ENCODE measurements at regions not wholly inside any gene's neighbourhood (a gene's known extent, or its start where the extent isn't known, plus 50 kb on each side); places are given as distances from the start of the nearest gene placed in this dataset.

DNA sequence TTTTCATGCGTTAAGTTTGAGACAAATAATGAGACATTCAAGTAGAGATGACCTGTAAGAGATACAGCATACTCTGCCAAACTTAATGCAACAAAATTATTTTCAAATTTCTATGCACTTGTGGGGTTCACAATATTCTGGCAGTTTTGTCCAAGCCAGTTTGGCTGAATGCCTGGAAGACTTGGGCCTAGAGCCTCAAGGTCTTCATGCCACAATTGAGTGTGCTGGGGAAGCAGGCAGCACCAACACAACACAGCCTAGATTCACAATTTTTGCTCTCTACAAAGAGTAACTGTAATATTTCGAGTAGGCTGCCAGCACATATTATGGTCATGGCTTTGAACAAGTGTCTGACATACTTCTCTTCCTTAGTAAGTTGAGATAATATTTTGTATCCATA, 461.4 kb upstream of the SPHKAP start:
- no peak for TF ChIP-seq POLR2AphosphoS5 (IDR thresholded peaks at IDR 0.05)
- no peak for TF ChIP-seq POLR2A (IDR thresholded peaks at IDR 0.05)
- TF ChIP-seq EP300 (IDR thresholded peaks at IDR 0.05), result no peak
- TF ChIP-seq, protein P1, sequence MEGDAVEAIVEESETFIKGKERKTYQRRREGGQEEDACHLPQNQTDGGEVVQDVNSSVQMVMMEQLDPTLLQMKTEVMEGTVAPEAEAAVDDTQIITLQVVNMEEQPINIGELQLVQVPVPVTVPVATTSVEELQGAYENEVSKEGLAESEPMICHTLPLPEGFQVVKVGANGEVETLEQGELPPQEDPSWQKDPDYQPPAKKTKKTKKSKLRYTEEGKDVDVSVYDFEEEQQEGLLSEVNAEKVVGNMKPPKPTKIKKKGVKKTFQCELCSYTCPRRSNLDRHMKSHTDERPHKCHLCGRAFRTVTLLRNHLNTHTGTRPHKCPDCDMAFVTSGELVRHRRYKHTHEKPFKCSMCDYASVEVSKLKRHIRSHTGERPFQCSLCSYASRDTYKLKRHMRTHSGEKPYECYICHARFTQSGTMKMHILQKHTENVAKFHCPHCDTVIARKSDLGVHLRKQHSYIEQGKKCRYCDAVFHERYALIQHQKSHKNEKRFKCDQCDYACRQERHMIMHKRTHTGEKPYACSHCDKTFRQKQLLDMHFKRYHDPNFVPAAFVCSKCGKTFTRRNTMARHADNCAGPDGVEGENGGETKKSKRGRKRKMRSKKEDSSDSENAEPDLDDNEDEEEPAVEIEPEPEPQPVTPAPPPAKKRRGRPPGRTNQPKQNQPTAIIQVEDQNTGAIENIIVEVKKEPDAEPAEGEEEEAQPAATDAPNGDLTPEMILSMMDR (IDR thresholded peaks at IDR 0.05), result no peak
- Histone ChIP-seq H3K27ac (no peak overlapping the region), H3K9me3 (no peaks in the 10 kb centered on the region), H3K36me3 (no peaks in the 10 kb centered on the region), H3K27me3 (no peaks in the 10 kb centered on the region), H3K4me1 (no peaks in the 10 kb centered on the region), H3K4me3 (no peak overlapping the region)
- 79 to 84% methylated on average over 2 of the region's 2 CpGs for WGBS, 2 donors
- DNase-seq, result no peak
- ATAC-seq (ENCODE audit: low FRiP score in 2 of 2), result no peak

DNA sequence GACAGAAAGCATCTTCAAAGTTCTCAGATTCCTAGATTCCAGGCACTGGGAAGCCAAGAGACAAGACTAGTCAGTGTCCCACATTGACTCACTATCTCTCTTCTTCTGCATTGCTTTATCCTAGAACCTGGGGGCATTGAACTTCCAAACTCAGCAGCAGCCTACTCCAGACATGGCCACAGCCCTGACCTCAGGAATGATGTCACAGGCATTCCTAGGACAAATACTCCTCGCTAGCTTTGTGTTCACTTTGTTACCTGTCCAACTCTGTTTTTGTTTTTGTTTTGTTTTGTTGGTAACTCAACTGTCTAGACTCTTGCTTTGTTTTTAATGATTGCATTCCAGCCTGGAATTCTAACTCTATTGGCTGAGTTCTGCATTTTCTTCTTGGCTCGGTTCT, 449.3 kb upstream of the SPHKAP start:
- Histone ChIP-seq H3K27ac (no peak overlapping the region), H3K9me3 (no peaks in the 10 kb centered on the region), H3K4me1 (no peaks in the 10 kb centered on the region), H3K36me3 (no peaks in the 10 kb centered on the region), H3K4me3 (no peak overlapping the region), H3K27me3 (no peaks in the 10 kb centered on the region)
- ATAC-seq (ENCODE audit: low FRiP score in 2 of 2) (no peak), DNase-seq (no peak)
- 65 to 71% methylated on average over 2 of the region's 2 CpGs for WGBS, 2 donors
- no peak for TF ChIP-seq POLR2A (IDR thresholded peaks at IDR 0.05)
- TF ChIP-seq POLR2AphosphoS5 (IDR thresholded peaks at IDR 0.05), result no peak
- TF ChIP-seq, protein P1 (IDR thresholded peaks at IDR 0.05), result no peak
- TF ChIP-seq EP300 (IDR thresholded peaks at IDR 0.05), result no peak

DNA sequence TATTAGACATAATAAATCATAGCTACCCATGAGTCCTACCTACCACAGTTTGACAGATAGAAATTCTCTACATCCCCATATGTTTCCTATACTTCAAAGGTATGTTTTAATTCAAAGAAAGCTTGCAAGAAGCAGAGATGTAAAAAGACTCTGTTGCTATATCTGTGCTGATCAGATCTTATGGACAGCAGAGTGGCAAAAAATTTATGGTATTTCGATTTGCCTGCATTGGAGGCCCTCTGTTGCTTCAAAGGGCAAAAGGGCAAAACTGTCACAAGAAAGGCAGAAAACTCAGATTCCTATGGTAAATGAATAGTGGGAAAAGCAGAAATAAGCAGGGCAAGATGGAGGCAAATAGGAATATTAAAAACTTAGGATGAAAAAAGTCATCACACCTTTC, 447.8 kb upstream of the SPHKAP start:
- no peaks in the 10 kb centered on the region for H3K36me3 ChIP-seq
- ATAC-seq (ENCODE audit: low FRiP score in 2 of 2) (no peak), DNase-seq (no peak)
- no peak for TF ChIP-seq POLR2A (IDR thresholded peaks at IDR 0.05)
- TF ChIP-seq POLR2AphosphoS5 (IDR thresholded peaks at IDR 0.05), result no peak
- TF ChIP-seq, protein P1 (IDR thresholded peaks at IDR 0.05), result no peak
- TF ChIP-seq EP300 (IDR thresholded peaks at IDR 0.05), result no peak
- no peak overlapping the region for H3K27ac ChIP-seq
- WGBS, 2 donors, result 70 to 73% methylated on average over 1 of the region's 1 CpG
- no peak overlapping the region for H3K4me3 ChIP-seq
- no peaks in the 10 kb centered on the region for H3K9me3 ChIP-seq
- H3K27me3 ChIP-seq, result no peaks in the 10 kb centered on the region
- H3K4me1 ChIP-seq, result no peaks in the 10 kb centered on the region

DNA sequence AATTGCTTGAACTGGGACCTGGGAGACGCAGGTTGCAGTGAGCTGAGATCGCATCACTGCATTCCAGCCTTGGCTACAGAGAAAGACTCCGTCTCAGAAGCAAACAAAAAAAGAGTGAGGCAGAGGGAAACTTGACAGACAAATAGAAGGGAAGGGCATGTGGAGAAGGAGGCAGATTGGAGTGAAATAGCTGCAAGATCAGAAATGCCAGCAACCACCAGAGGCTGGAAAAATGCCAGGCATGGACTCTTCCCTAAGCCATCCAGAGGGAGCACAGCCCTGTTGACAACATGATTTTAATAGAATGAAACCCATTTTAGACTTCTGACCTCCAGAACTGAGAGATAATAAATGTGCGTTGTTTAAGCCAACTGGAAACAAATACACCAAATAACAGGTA, 447.2 kb upstream of the SPHKAP start:
- H3K9me3 ChIP-seq, result no peaks in the 10 kb centered on the region
- no peak for TF ChIP-seq EP300 (IDR thresholded peaks at IDR 0.05)
- TF ChIP-seq POLR2A (IDR thresholded peaks at IDR 0.05), result no peak
- TF ChIP-seq, protein P1 (IDR thresholded peaks at IDR 0.05), result no peak
- TF ChIP-seq POLR2AphosphoS5 (IDR thresholded peaks at IDR 0.05), result no peak
- ATAC-seq (ENCODE audit: low FRiP score in 2 of 2) (no peak), DNase-seq (no peak)
- no peaks in the 10 kb centered on the region for H3K27me3 ChIP-seq
- H3K4me1 ChIP-seq, result no peaks in the 10 kb centered on the region
- no peaks in the 10 kb centered on the region for H3K36me3 ChIP-seq
- 87% methylated on average over 4 of the region's 4 CpGs for WGBS, 2 donors
- H3K4me3 ChIP-seq, result no peak overlapping the region
- H3K27ac ChIP-seq, result no peak overlapping the region

DNA sequence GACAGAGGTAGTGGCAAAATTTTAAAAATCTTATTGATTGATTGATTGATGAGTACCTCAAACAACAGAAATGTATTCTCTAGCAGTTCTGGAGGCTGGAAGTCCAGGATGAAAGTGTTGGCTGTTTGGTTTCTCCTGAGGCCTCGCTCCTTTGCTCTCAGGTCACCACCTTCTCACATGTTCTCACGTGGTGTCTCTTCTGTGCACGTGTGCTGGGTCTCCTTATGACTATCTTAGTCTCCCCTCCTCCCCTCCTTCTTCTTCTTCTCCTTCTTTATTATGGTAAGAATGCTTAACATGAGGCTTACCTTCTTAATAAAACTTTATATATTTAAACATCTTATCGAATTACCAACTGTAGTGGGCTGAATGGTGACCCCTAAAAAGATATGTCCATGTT, 446.0 kb upstream of the SPHKAP start:
- Histone ChIP-seq H3K27ac (no peak overlapping the region), H3K9me3 (no peaks in the 10 kb centered on the region), H3K4me1 (no peaks in the 10 kb centered on the region), H3K27me3 (no peaks in the 10 kb centered on the region), H3K36me3 (no peaks in the 10 kb centered on the region), H3K4me3 (no peak overlapping the region)
- whole genome bisulfite sequencing, 2 donors, result 75 to 89% methylated on average over 4 of the region's 4 CpGs
- no peak for TF ChIP-seq POLR2A (IDR thresholded peaks at IDR 0.05)
- TF ChIP-seq POLR2AphosphoS5 (IDR thresholded peaks at IDR 0.05), result no peak
- TF ChIP-seq, protein P1 (IDR thresholded peaks at IDR 0.05), result no peak
- no peak for TF ChIP-seq EP300 (IDR thresholded peaks at IDR 0.05)
- DNase-seq (no peak), ATAC-seq (ENCODE audit: low FRiP score in 2 of 2) (no peak)
